ENCODE measurements at regions not wholly inside any gene's neighbourhood (a gene's known extent, or its start where the extent isn't known, plus 50 kb on each side); places are given as distances from the start of the nearest gene placed in this dataset.

DNA sequence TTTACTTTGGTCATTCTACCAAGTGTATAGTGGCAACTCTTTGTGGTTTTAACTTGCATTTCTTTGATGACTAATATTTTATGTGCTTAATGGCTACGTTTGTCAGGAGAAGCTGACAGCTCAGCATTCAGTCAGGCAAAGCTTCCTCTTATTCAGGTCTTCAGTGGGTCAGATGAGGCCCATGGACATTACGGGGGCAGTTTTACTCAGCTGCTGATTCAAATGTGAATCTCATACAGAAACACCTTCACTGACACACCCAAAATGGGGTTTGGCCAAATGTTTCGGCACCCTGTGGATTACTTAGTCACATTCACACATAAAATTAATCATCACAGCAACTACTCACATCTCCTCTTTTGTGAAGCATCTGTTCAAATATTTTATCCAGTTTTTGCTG lies 104.9 kb upstream of the PLD5 start:
- TF ChIP-seq, protein P1, sequence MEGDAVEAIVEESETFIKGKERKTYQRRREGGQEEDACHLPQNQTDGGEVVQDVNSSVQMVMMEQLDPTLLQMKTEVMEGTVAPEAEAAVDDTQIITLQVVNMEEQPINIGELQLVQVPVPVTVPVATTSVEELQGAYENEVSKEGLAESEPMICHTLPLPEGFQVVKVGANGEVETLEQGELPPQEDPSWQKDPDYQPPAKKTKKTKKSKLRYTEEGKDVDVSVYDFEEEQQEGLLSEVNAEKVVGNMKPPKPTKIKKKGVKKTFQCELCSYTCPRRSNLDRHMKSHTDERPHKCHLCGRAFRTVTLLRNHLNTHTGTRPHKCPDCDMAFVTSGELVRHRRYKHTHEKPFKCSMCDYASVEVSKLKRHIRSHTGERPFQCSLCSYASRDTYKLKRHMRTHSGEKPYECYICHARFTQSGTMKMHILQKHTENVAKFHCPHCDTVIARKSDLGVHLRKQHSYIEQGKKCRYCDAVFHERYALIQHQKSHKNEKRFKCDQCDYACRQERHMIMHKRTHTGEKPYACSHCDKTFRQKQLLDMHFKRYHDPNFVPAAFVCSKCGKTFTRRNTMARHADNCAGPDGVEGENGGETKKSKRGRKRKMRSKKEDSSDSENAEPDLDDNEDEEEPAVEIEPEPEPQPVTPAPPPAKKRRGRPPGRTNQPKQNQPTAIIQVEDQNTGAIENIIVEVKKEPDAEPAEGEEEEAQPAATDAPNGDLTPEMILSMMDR (IDR thresholded peaks at IDR 0.05 in 2 of 3, conservative IDR thresholded peaks at IDR 0.05 in 1 of 3; ENCODE audit: insufficient read depth in 2 of 3, low read depth in 1 of 3, low read length in 3 of 3), result no peak
- TF ChIP-seq, protein P2, sequence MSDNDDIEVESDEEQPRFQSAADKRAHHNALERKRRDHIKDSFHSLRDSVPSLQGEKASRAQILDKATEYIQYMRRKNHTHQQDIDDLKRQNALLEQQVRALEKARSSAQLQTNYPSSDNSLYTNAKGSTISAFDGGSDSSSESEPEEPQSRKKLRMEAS (CRISPR knock-in tag; IDR thresholded peaks at IDR 0.05), result no peak
- TF ChIP-seq KDM4B (IDR thresholded peaks at IDR 0.05; ENCODE audit: borderline replicate concordance in 2 of 2, low read depth in 1 of 2) (no peak), KLF16 (IDR thresholded peaks at IDR 0.05) (no peak), MAFF (IDR thresholded peaks at IDR 0.05; ENCODE audit: low read length) (no peak), ASH1L (IDR thresholded peaks at IDR 0.05; ENCODE audit: borderline replicate concordance, low read depth, partially characterized antibody) (no peak), ESRRA (IDR thresholded peaks at IDR 0.05; ENCODE audit: borderline replicate concordance, low read depth) (no peak), HDGF (IDR thresholded peaks at IDR 0.05) (no peak)

All from K562 (cell line).